ENCODE measurements at regions not wholly inside any gene's neighbourhood (a gene's known extent, or its start where the extent isn't known, plus 50 kb on each side); places are given as distances from the start of the nearest gene placed in this dataset.
"Not testable (repeated sequence)": the region's sequence is repeated elsewhere in the genome, so short reads cannot be mapped to it uniquely, and the experiment has no call there.

- no peak for DNase-seq (ENCODE audit: low read depth in 3 of 3, low spot score in 1 of 3)
These were observed 79.7 kb upstream of the CCND2 start for GRCh38 chr12:4193821-4194220.

DNA sequence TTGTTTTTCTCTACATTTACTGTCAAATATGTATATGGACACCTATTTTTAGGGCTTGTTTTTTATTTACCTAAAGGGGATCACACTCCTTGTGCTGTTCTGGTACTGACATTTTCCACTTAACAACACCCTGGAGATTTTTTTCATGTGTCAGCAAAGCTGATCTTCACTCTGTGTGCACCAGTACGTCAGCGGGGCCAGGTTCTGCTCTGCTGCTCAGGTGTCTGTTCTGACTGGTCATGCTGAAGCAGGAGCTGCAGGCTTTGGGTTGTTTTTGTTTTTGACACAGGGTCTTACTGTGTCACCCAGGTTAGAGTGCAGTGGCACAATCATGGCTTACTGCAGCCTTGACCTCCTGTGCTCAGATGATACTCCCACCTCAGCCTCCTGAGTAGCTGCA, 81.9 kb upstream of the CCND2 start:
- no peak for DNase-seq (ENCODE audit: low read depth in 3 of 3, low spot score in 1 of 3)

DNA sequence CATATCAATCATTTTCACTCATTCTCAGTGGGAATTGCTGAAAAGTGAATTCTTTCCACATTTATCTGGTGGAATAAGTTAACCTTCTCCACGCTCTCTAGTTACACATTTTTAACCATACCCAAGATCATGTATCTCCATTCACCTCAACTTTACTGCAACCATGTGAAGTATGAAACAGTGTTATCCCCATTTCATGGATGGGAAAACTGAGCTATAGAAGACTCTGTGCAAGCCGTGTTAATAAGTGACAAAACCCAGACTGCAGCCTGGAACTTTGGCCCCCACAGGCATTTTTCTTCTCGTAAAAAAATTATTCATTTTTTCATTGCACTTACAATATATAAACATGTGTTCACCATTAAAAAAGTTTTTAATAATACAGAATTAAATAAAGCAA, 82.4 kb upstream of the CCND2 start:
- no peak for DNase-seq (ENCODE audit: low read depth in 3 of 3, low spot score in 1 of 3)

GRCh38 chr12:4190366-4191063, 83.0 kb upstream of the CCND2 start:
- DNase-seq (ENCODE audit: low read depth in 3 of 3, low spot score in 1 of 3), result no peak

DNA sequence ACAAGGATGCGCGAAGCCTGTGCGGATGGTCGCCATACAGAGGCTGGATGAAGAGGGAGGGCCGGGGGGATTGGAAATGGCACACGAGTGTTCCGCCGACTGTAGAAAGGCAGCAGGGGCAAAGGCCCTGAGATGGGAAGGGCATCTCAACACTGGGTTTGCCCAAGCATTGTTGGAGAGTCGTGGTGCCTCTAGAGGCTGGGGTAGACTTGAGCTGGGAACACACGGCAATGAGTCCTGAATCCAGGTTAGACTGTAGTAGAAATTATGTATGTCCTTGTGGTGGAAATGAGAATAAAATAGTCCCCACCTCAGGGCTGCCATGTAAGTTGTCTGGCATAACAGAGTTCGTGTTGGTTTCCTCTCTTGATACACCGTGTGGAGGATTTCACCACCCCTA, 83.8 kb upstream of the CCND2 start:
- no peak for DNase-seq (ENCODE audit: low read depth in 3 of 3, low spot score in 1 of 3)

DNA sequence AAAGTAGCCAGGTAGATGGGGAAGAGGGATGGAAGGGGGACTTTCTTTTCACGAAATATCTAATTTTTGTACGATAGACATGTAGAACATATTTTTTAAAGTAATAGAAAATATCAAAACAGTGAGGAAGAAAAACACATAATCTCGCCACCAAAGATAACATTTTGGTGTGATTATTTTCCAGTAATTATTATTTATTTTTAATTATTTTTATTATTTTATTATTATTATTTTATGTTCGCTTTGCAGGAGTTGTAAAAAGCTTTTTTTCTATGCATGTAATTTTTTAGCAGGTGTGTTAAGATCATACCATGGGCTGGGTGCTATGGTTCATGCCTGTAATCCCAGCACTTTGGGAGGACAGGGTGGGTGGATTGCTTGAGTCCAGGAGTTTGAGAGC, 85.6 kb upstream of the CCND2 start:
- DNase-seq (ENCODE audit: low read depth in 3 of 3, low spot score in 1 of 3), result no peak

DNA sequence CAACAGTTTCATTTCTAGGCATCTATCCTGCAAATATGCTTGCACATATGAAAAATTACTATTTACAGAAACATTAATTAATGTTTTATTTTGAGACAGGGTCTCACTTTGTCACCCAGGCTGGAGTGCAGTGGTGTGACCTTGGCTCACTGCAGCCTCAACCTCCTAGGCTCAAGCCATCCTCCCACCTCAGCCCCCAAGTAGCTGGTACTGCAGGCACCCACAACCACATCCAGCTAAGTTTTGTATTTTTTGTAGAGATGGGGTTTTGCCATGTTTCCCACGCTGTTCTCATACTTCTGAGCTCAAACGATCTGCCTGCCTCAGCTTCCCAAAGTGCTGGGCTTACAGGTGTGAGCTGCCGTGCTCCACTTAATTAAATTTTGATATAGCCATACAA, 86.2 kb upstream of the CCND2 start:
- DNase-seq (ENCODE audit: low read depth in 3 of 3, low spot score in 1 of 3), result not testable (repeated sequence)

- no peak for DNase-seq (ENCODE audit: low read depth in 3 of 3, low spot score in 1 of 3)
These were observed 95.0 kb upstream of the CCND2 start for GRCh38 chr12:4178424-4179170.

GRCh38 chr12:4177262-4177661, 96.3 kb upstream of the CCND2 start:
- no peak for DNase-seq (ENCODE audit: low read depth in 3 of 3, low spot score in 1 of 3)

DNA sequence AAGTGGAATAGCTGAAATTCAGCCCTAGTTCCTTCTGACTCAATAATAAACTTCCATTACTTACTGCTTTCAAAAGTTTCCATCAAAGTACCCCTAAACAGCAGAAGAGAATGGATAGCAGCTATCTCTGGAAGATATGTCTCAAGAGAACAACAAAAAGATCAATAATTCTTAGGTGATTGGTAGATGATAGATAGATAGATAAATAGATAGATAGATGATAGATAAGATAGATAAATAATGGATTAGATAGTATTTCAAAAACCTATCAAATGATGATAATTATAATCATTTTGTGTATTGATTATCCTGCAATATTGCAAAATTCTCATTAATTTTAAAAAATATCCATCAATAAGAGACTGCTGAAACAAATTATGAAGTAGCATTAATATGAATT, 97.4 kb upstream of the CCND2 start:
- DNase-seq (ENCODE audit: low read depth in 3 of 3, low spot score in 1 of 3), result no peak

DNA sequence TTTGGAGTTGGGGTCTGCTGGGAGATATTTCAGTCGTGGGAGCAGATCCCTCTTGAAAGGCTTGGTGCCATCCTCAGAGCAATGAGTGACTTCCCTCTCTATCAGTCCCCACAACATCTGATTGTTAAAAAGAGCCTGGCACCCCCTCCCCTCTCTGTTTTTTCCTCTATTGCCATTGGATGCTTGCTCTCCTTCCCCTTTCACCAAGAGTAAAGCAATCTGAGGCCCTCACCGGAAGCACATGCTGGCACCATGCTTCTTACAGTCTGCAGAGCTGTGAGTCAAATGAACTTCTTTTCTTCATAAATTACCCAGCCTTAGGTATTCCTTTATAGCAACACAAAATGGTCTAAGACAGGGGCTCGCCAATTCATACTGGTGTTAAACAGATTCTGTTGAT, 99.1 kb upstream of the CCND2 start:
- no peak for DNase-seq (ENCODE audit: low read depth in 3 of 3, low spot score in 1 of 3)

- DNase-seq (ENCODE audit: low read depth in 3 of 3, low spot score in 1 of 3), result no peak
These were observed 100.6 kb upstream of the CCND2 start for GRCh38 chr12:4172999-4173398.

DNA sequence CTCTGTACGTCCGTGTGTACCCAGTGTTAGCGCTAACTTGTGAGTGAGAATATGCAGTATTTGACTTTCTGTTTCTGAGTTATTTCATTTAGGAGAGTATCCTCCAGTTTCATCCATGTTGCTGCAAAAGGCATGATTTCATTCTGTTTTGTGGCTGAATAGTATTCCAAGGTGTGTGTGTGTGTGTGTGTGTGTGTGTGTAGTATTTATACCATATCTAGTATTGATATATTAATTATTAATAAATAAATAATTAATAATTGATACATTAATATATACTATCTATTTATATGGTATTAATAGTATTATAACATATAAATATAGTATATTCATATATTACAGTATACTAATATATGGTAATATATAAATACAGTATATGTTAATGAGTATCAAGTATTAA, 101.8 kb upstream of the CCND2 start:
- DNase-seq (ENCODE audit: low read depth in 3 of 3, low spot score in 1 of 3), result no peak

DNA sequence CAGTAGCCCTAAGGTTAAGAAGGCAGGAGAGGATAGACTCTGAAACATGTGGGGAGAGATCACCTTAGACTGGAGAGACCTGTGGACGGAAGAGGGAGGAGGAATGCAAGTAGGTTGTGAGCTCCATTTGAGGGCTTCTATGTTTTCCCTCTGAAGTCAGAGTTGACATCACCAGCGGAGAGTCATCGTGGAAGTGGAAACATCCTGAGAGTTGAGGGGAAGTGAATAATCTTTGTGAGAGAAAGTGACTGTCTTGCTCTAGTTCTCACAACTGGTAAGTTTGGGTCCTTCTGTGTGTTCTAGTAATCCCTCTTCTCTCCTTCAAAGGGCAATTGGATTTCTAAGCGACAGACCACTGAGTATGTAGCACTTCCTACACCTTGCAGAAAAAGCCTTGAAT, 103.6 kb upstream of the CCND2 start:
- no peak for DNase-seq (ENCODE audit: low read depth in 3 of 3, low spot score in 1 of 3)

- DNase-seq (ENCODE audit: low read depth in 3 of 3, low spot score in 1 of 3), result no peak
These were observed 104.0 kb upstream of the CCND2 start for GRCh38 chr12:4169531-4169930.

DNA sequence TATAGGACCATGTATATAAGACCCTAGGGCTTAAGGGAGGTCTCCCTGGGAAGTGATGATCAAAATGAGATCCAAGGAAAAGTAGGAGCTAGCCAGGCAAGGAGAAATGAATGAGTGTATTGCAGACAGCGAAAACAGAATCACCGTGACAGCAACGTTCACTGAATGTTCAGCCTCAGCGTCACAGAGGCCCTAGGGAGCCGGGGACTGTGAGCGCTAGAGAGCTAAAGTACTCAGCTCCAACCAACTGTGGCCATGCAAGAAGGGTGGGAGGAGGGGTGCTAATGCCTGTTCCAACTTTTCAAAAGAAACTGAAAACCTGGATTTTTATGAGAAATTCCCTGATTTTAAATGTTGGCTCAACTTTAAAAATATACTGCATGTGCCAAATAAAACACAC, 105.5 kb upstream of the CCND2 start:
- no peak for DNase-seq (ENCODE audit: low read depth in 3 of 3, low spot score in 1 of 3)

DNA sequence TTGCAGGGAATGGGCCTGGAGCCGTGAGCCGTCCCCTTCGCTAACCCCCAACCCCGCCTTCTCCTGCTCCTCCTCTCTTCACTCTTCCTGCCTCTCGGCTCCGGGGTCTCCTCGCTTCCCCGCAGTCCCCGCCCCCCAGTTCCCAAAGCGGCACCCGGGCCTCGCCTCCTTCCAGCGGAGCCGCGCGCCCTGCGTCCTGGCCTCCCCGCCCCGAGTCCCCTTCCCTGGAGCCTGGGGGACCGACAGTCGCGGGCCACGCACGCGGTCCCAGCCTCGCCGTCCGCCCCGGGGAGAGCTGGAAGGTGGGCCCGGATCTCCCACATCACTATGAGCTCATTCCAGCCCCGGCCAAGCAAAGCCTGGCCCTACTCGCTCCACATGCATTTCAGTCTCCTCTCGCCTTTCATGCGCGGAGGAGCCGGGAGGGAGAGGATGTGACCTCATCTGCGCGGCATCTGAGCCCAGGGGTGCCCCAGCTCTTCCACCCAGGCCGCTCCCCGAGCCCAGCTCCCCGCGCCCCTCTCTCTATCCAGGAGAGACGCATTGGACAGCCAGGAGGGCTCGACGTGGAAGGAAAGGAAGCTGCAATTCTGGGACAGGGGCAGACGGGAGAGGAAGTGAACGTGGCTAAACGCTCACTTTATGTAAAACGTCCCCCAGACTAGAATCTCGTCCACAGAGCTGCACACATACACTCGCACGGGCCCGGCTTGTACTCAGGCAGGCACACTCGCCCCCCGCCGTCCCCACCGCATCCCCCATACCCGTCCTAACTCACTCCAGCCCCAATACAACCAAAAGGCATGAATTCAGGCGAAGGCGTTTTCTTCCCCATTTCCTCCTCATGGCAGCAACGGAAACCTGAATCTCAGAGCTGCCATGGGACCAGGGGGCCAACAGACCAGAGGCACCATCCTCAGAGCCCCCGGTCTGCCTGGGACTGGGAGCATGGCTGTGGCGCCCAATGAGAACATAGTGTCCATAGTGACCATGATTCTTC, 108.7 kb upstream of the CCND2 start:
- DNase-seq (ENCODE audit: low read depth in 3 of 3, low spot score in 1 of 3), result peak in 2 of 3 donors; percentile 24 to 46

DNA sequence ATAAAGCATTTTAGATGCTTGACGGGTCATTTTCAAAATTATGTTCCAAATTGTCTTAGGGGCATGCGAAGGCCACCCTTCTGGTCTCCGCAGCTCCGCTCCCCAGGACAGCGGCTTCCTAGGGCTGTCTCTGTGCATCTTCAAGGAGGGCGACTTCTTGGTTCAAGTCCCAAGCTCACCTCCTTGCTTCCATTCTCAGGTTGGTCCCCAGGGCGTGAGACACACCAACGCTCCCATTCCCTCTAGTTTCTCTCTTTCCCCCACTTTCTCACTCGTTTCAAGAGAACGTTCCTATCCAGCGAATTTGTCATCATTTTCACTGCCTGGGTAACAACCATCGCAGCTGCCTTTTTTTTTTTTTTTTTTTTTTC, 109.4 kb upstream of the CCND2 start:
- no peak for DNase-seq (ENCODE audit: low read depth in 3 of 3, low spot score in 1 of 3)

DNA sequence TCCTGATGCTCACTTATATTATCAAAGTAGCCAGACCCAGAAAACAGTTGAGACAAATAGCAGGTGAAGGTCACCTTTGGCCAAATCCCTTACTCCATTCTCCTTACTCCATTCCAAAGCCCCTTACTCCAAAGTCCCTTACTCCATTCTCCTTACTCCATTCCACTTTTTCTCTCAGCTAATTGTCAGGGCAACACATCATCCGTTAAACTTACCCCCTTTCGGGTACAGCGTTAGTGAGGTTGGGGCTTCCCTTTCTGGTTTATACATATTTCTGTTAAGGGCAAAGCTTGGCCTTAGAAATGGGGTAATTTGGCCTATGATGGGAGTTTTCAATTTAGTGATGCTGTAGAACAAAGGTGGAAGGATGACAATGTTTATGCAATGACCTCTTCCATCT, 111.8 kb upstream of the CCND2 start:
- DNase-seq (ENCODE audit: low read depth in 3 of 3, low spot score in 1 of 3), result no peak

GRCh38 chr12:4160314-4161040, 113.1 kb upstream of the CCND2 start:
- DNase-seq (ENCODE audit: low read depth in 3 of 3, low spot score in 1 of 3), result no peak

DNA sequence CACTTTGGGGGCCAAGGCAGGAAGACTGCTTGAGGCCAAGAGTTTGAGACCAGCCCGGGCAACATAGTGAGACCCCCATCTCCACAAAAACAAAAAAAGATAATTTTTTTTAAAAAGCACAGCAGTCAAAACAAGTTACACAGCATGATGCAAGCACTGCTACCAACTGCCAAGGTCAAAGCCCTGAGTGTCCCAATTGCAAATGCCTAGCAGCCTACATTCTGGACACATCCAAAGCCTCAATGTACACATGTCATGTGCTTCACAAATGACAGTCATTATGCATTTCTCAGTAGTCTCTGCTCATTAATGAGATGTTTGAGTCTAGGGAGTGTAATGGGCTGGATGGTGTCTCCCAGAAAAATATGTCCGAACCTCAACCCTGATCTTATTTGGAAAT, 113.7 kb upstream of the CCND2 start:
- DNase-seq (ENCODE audit: low read depth in 3 of 3, low spot score in 1 of 3), result no peak

Measured in stimulated activated CD4-positive, alpha-beta T cell treated with anti-CD3 and anti-CD28 coated beads, TNF-alpha, amount 100 ng/mL, for 1 hour (primary cell).